Duodenal mucosa (tissue), 2 donors: ENCODE measurements at regions not wholly inside any gene's neighbourhood (a gene's known extent, or its start where the extent isn't known, plus 50 kb on each side); places are given as distances from the start of the nearest gene placed in this dataset.
"Not testable (repeated sequence)": the region's sequence is repeated elsewhere in the genome, so short reads cannot be mapped to it uniquely, and the experiment has no call there.

Experiments
- H3K27ac ChIP-seq: one replicate; pipeline ENCODE4 v1.7.0; 2013; ENCODE audit warnings: low read depth, low read length
- H3K27me3 ChIP-seq, 2 donors: one replicate each; pipeline ENCODE4 v1.7.0; 2013; ENCODE audit warnings: low read length in 2 of 2, control low read depth in 1 of 2; ENCODE audit not compliant: insufficient read depth in 2 of 2, control insufficient read depth in 1 of 2
- H3K36me3 ChIP-seq, 2 donors: one replicate each; pipeline ENCODE4 v1.7.0; 2013; ENCODE audit warnings: low read length in 2 of 2, control low read depth in 1 of 2; ENCODE audit not compliant: insufficient read depth in 2 of 2, control insufficient read depth in 1 of 2
- H3K4me1 ChIP-seq, 2 donors: one replicate each; pipeline ENCODE4 v1.7.0; 2013; ENCODE audit warnings: low read length in 2 of 2, control low read depth in 1 of 2; ENCODE audit not compliant: insufficient read depth in 2 of 2, control insufficient read depth in 1 of 2
- H3K4me3 ChIP-seq, 2 donors: one replicate each; pipeline ENCODE4 v1.7.0; 2013; ENCODE audit warnings: low read length in 2 of 2, low read depth in 1 of 2
- H3K9ac ChIP-seq, 2 donors: one replicate each; pipeline ENCODE4 v1.7.0; 2013; ENCODE audit warnings: low read length in 2 of 2, low read depth in 1 of 2
- H3K9me3 ChIP-seq, 2 donors: one replicate each; pipeline ENCODE4 v1.7.0; 2013; ENCODE audit warnings: low read length in 2 of 2, control low read depth in 1 of 2; ENCODE audit not compliant: control insufficient read depth in 1 of 2

- H3K9me3 ChIP-seq = no peaks in the 10 kb centered on the region
- H3K9ac ChIP-seq = no peak overlapping the region
- H3K27me3 ChIP-seq = no peaks in the 10 kb centered on the region
- H3K4me3 ChIP-seq = no peak overlapping the region
- no peak overlapping the region for H3K27ac ChIP-seq
- no peaks in the 10 kb centered on the region for H3K36me3 ChIP-seq
- peaks cover 0 to 3% of the 10 kb centered on the region in 2 donors for H3K4me1 ChIP-seq
Measured at GRCh38 chr6:81933089-81933488, 180.6 kb upstream of the TENT5A start.

- not testable (repeated sequence) for H3K27me3 ChIP-seq, H3K9me3 ChIP-seq, H3K4me1 ChIP-seq, H3K4me3 ChIP-seq, H3K27ac ChIP-seq, H3K36me3 ChIP-seq, H3K9ac ChIP-seq
Measured at GRCh38 chr6:81932448-81932847, 180.0 kb upstream of the TENT5A start.

- Histone ChIP-seq H3K4me3 (no peak overlapping the region), H3K4me1 (peaks cover 0 to 3% of the 10 kb centered on the region in 2 donors), H3K36me3 (no peaks in the 10 kb centered on the region), H3K9ac (no peak overlapping the region), H3K27me3 (no peaks in the 10 kb centered on the region), H3K9me3 (no peaks in the 10 kb centered on the region), H3K27ac (no peak overlapping the region)
Measured at GRCh38 chr6:81929828-81930227, 177.3 kb upstream of the TENT5A start.

GRCh38 chr6:81925201-81925600 lies 172.7 kb upstream of the TENT5A start:
- no peak overlapping the region for H3K9ac ChIP-seq
- H3K27ac ChIP-seq = no peak overlapping the region
- peaks cover 0 to 3% of the 10 kb centered on the region in 2 donors for H3K9me3 ChIP-seq
- H3K27me3 ChIP-seq = no peaks in the 10 kb centered on the region
- no peaks in the 10 kb centered on the region for H3K4me1 ChIP-seq
- H3K4me3 ChIP-seq = no peak overlapping the region
- H3K36me3 ChIP-seq = no peaks in the 10 kb centered on the region

- Histone ChIP-seq H3K4me1 (peaks cover 5 to 10% of the 10 kb centered on the region in 2 donors), H3K4me3 (no peak overlapping the region), H3K9ac (no peak overlapping the region), H3K36me3 (no peaks in the 10 kb centered on the region), H3K27me3 (no peaks in the 10 kb centered on the region), H3K9me3 (no peaks in the 10 kb centered on the region), H3K27ac (no peak overlapping the region)
Measured at GRCh38 chr6:81909981-81910900, 157.8 kb upstream of the TENT5A start.

- Histone ChIP-seq H3K27ac (no peak overlapping the region), H3K4me1 (peaks cover 5 to 12% of the 10 kb centered on the region in 2 donors), H3K9me3 (no peaks in the 10 kb centered on the region)
Measured at GRCh38 chr6:81909162-81909561, 156.7 kb upstream of the TENT5A start.

GRCh38 chr6:81906709-81907204 lies 154.3 kb upstream of the TENT5A start:
- H3K27ac ChIP-seq = no peak overlapping the region

More at GRCh38 chr6:81909162-81909561, 156.7 kb upstream of the TENT5A start:
- H3K27me3 ChIP-seq = no peaks in the 10 kb centered on the region
- no peak overlapping the region for H3K9ac ChIP-seq
- H3K36me3 ChIP-seq = no peaks in the 10 kb centered on the region
- H3K4me3 ChIP-seq = no peak overlapping the region

GRCh38 chr6:81906041-81906440 lies 153.6 kb upstream of the TENT5A start:
- Histone ChIP-seq H3K9ac (no peak overlapping the region), H3K4me3 (no peak overlapping the region), H3K9me3 (no peaks in the 10 kb centered on the region), H3K36me3 (no peaks in the 10 kb centered on the region), H3K27me3 (no peaks in the 10 kb centered on the region), H3K4me1 (peaks cover 5 to 12% of the 10 kb centered on the region in 2 donors), H3K27ac (no peak overlapping the region)

More at GRCh38 chr6:81906709-81907204, 154.3 kb upstream of the TENT5A start:
- Histone ChIP-seq H3K4me1 (peaks cover 5 to 12% of the 10 kb centered on the region in 2 donors), H3K36me3 (no peaks in the 10 kb centered on the region), H3K9me3 (no peaks in the 10 kb centered on the region), H3K9ac (no peak overlapping the region), H3K4me3 (no peak overlapping the region), H3K27me3 (no peaks in the 10 kb centered on the region)

GRCh38 chr6:81901551-81901966 lies 149.1 kb upstream of the TENT5A start:
- Histone ChIP-seq H3K9ac (no peak overlapping the region), H3K27ac (no peak overlapping the region)

GRCh38 chr6:81900616-81901015 lies 148.1 kb upstream of the TENT5A start:
- H3K9me3 ChIP-seq = no peaks in the 10 kb centered on the region
- no peak overlapping the region for H3K27ac ChIP-seq
- H3K9ac ChIP-seq = no peak overlapping the region
- H3K27me3 ChIP-seq = no peaks in the 10 kb centered on the region
- no peak overlapping the region for H3K4me3 ChIP-seq
- no peaks in the 10 kb centered on the region for H3K36me3 ChIP-seq
- H3K4me1 ChIP-seq = peaks cover 15 to 23% of the 10 kb centered on the region in 2 donors

More at GRCh38 chr6:81901551-81901966, 149.1 kb upstream of the TENT5A start:
- Histone ChIP-seq H3K9me3 (no peaks in the 10 kb centered on the region), H3K27me3 (no peaks in the 10 kb centered on the region), H3K36me3 (no peaks in the 10 kb centered on the region), H3K4me3 (no peak overlapping the region), H3K4me1 (peaks cover 14 to 24% of the 10 kb centered on the region in 2 donors)
